ENCODE measurements at regions not wholly inside any gene's neighbourhood (a gene's known extent, or its start where the extent isn't known, plus 50 kb on each side); places are given as distances from the start of the nearest gene placed in this dataset.

GRCh38 chr16:59397638-59398037 is 663.5 kb upstream of the GOT2 start:
- no peak overlapping the region for H3K4me3 ChIP-seq
- H3K27me3 ChIP-seq (replicated peaks in 1 of 7) = no peaks in the 10 kb centered on the region
- H3K36me3 ChIP-seq = no peaks in the 10 kb centered on the region
- DNase-seq = no peak
- no peaks in the 10 kb centered on the region for H3K4me1 ChIP-seq
- no peak overlapping the region for H3K27ac ChIP-seq
- H3K9me3 ChIP-seq = peaks cover 0 to 8% (median 0%) of the 10 kb centered on the region in 8 donors
- TF ChIP-seq, protein P1, sequence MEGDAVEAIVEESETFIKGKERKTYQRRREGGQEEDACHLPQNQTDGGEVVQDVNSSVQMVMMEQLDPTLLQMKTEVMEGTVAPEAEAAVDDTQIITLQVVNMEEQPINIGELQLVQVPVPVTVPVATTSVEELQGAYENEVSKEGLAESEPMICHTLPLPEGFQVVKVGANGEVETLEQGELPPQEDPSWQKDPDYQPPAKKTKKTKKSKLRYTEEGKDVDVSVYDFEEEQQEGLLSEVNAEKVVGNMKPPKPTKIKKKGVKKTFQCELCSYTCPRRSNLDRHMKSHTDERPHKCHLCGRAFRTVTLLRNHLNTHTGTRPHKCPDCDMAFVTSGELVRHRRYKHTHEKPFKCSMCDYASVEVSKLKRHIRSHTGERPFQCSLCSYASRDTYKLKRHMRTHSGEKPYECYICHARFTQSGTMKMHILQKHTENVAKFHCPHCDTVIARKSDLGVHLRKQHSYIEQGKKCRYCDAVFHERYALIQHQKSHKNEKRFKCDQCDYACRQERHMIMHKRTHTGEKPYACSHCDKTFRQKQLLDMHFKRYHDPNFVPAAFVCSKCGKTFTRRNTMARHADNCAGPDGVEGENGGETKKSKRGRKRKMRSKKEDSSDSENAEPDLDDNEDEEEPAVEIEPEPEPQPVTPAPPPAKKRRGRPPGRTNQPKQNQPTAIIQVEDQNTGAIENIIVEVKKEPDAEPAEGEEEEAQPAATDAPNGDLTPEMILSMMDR (IDR thresholded peaks at IDR 0.05 in 8 of 11, conservative IDR thresholded peaks at IDR 0.05 in 3 of 11) = no peak
- TF ChIP-seq POLR2AphosphoS5 (IDR thresholded peaks at IDR 0.05) (no peak), POLR2A (IDR thresholded peaks at IDR 0.05) (no peak)
- WGBS, 5 donors = 82 to 93% (median 85%) methylated on average over 2 of the region's 2 CpGs
- intact Hi-C loops (cut with DNase I; ENCODE audit: low total_unique reads) = no loop called here

GRCh38 chr16:59394526-59394925 is 660.4 kb upstream of the GOT2 start:
- no peaks in the 10 kb centered on the region for H3K27me3 ChIP-seq (replicated peaks in 1 of 7)
- H3K9me3 ChIP-seq = peaks cover 0 to 8% (median 0%) of the 10 kb centered on the region in 8 donors
- no peak overlapping the region for H3K4me3 ChIP-seq
- no peaks in the 10 kb centered on the region for H3K36me3 ChIP-seq
- no peaks in the 10 kb centered on the region for H3K4me1 ChIP-seq
- no peak for DNase-seq
- intact Hi-C loops (cut with DNase I; ENCODE audit: low total_unique reads) = no loop called here
- TF ChIP-seq, protein P1 (IDR thresholded peaks at IDR 0.05 in 8 of 11, conservative IDR thresholded peaks at IDR 0.05 in 3 of 11) = no peak
- TF ChIP-seq POLR2A (IDR thresholded peaks at IDR 0.05) (no peak), POLR2AphosphoS5 (IDR thresholded peaks at IDR 0.05) (no peak)
- no peak overlapping the region for H3K27ac ChIP-seq

DNA sequence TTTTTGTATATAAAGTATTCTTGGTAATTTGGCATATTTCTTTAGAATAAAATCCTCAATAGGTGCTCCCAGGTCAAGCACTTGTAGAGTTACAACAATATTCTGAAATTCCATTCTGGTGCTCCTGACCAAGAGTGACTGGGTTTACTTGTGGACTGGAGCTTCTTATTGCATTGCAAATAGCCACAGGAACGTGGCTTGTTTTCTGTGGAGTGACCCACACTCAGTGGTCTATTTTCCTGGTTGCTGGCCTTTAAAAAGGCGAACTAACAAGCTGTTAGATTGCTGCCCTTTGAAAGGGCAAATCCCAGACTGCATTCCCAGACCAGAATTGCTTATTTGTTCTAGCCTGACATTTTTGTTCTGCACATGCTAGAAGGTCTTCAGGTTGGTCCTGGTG is 658.8 kb upstream of the GOT2 start:
- TF ChIP-seq POLR2AphosphoS5 (IDR thresholded peaks at IDR 0.05) (no peak), POLR2A (IDR thresholded peaks at IDR 0.05) (no peak)
- TF ChIP-seq, protein P1 (IDR thresholded peaks at IDR 0.05 in 8 of 11, conservative IDR thresholded peaks at IDR 0.05 in 3 of 11) = no peak
- peaks cover 0 to 8% (median 0%) of the 10 kb centered on the region in 8 donors for H3K9me3 ChIP-seq
- intact Hi-C loops (cut with DNase I; ENCODE audit: low total_unique reads) = no loop called here
- no peaks in the 10 kb centered on the region for H3K4me1 ChIP-seq
- no peaks in the 10 kb centered on the region for H3K27me3 ChIP-seq (replicated peaks in 1 of 7)
- H3K4me3 ChIP-seq = no peak overlapping the region
- WGBS, 5 donors = 64 to 77% (median 70%) methylated on average over 2 of the region's 2 CpGs
- H3K36me3 ChIP-seq = no peaks in the 10 kb centered on the region
- no peak for DNase-seq
- H3K27ac ChIP-seq = no peak overlapping the region

GRCh38 chr16:59391617-59392364 is 657.7 kb upstream of the GOT2 start:
- DNase-seq = no peak
- H3K36me3 ChIP-seq = no peaks in the 10 kb centered on the region
- no peaks in the 10 kb centered on the region for H3K27me3 ChIP-seq (replicated peaks in 1 of 7)
- intact Hi-C loops (cut with DNase I; ENCODE audit: low total_unique reads) = no loop called here
- no peak overlapping the region for H3K27ac ChIP-seq
- TF ChIP-seq, protein P1 (IDR thresholded peaks at IDR 0.05 in 8 of 11, conservative IDR thresholded peaks at IDR 0.05 in 3 of 11) = no peak
- TF ChIP-seq POLR2AphosphoS5 (IDR thresholded peaks at IDR 0.05) (no peak), POLR2A (IDR thresholded peaks at IDR 0.05) (no peak)
- no peak overlapping the region for H3K4me3 ChIP-seq
- H3K9me3 ChIP-seq = peaks cover 0 to 8% (median 0%) of the 10 kb centered on the region in 8 donors
- H3K4me1 ChIP-seq = no peaks in the 10 kb centered on the region
- 73 to 83% (median 78%) methylated on average over 4 of the region's 4 CpGs for WGBS, 5 donors
